ENCODE measurements at regions not wholly inside any gene's neighbourhood (a gene's known extent, or its start where the extent isn't known, plus 50 kb on each side); places are given as distances from the start of the nearest gene placed in this dataset.
"Not testable (repeated sequence)": the region's sequence is repeated elsewhere in the genome, so short reads cannot be mapped to it uniquely, and the experiment has no call there.

GRCh38 chrX:40530509-40530908 lies 50.3 kb upstream of the ATP6AP2 start:
- DNase-seq (ENCODE audit: low spot score), result no peak

- no peak for DNase-seq (ENCODE audit: low spot score)
Measured at GRCh38 chrX:40527543-40527942, 53.2 kb upstream of the ATP6AP2 start.

- no peak for DNase-seq (ENCODE audit: low spot score)
Measured at GRCh38 chrX:40526412-40526811, 54.4 kb upstream of the ATP6AP2 start.

DNA sequence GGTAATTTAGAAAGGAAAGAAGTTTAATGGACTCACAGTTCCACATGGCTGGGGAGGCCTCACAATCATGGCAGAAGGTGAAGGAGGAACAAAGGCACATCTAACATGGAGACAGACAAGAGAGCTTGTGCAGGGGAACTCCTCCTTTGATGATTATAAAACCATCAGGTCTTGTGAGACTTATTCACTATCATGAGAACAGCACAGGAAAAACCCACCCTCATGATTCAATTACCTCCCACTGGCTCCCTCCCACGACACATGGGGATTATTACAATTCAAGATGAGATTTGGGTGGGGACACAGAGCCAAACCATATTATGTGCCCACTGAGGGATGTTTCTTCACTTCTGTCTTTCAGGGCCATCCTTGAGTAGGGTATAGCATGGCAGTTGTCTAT lies 54.9 kb upstream of the ATP6AP2 start:
- not testable (repeated sequence) for DNase-seq (ENCODE audit: low spot score)

GRCh38 chrX:40524423-40524822 lies 56.3 kb upstream of the ATP6AP2 start:
- no peak for DNase-seq (ENCODE audit: low spot score)

DNA sequence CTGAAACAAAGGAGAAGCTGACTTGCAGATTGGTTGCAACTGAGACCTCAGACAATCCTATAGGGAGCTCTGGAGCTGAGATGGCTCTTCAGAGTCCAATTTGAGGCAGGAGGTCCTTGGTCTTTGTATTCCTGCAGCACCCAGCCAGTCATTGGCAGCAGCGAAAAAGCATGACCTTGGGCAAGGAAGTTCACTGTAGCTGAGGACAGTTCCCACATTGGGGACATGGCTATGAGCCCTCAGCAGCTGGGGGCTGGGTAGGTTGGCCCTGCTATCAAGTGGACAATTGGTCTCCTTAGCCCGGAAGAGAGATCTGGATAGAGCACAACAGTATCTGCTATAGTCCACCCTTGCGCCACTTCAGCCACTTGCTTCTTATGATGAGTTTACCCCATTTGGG lies 56.9 kb upstream of the ATP6AP2 start:
- DNase-seq (ENCODE audit: low spot score), result no peak

DNA sequence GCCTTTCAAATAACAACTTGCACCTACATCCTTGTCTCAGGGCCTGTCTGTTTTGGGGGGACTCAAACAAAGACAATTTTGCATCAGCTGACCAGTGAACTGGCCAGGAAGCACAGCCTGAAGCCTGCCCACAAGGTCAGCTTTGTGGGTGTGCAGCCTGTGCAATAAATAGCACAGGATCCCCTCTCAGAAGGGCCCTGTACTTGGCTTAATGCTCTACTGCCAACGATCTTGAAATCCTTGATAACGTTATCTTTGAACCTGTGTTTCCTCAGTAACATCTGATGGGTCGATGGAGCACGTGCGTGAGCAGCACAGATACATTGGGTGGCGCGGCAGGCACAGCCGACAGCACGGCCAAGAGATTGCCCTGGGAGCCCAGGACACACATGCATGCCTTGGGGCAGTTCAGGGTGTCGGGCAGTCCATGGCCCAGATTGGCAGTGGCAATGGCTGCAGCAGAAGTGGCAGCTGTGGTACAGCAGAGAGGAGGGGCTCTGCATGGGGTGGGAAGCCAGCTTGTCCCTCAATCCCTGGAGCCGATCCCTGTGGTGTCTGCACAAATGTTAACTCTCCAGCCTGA lies 58.8 kb upstream of the ATP6AP2 start:
- no peak for DNase-seq (ENCODE audit: low spot score)

DNA sequence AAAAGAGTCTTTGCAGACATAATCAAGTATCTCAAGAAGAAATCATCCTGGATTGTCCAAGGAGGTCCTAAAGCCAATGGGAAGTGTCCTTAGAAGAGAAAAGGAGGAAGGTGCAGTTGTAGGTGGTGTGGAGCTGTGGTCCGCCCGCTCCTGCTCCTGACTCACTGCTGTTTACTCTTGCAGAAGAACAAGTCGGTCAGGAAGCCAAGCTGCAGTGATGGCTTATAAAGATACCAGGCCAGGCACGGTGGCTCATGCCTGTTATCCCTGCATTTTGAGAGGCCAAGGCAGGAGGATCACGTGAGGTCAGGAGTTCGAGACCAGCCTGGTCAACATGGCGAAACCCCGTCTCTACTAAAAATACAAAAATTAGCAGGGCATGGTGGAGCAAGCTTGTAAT lies 66.4 kb upstream of the ATP6AP2 start:
- no peak for DNase-seq (ENCODE audit: low spot score)

GRCh38 chrX:40513835-40514234 lies 66.9 kb upstream of the ATP6AP2 start:
- DNase-seq (ENCODE audit: low spot score), result no peak

- DNase-seq (ENCODE audit: low spot score), result no peak
Measured at GRCh38 chrX:40513012-40513411, 67.8 kb upstream of the ATP6AP2 start.

DNA sequence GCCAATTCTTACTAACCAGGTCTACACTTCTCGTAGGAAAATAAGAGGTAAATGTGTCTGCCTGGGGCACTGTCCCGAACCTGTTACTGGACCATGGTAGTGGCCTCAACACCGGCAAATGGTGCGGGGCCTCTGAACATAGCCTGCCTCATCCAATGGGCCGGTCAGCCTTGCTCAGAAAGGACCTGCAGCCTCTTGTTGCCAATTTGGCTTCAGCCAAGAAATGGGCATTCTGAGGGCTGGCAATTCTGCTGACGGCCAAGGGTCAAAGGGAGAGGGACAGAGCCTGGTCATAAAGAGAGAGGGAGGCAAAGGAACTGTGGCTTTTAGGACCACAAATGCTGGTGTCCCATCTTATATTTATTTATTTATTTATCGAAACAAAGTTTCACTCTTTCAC lies 69.5 kb upstream of the ATP6AP2 start:
- no peak for DNase-seq (ENCODE audit: low spot score)

- DNase-seq (ENCODE audit: low spot score), result no peak
Measured at GRCh38 chrX:40508560-40508959, 72.2 kb upstream of the ATP6AP2 start.

- DNase-seq (ENCODE audit: low spot score), result no peak
Measured at GRCh38 chrX:40506201-40506985, 74.4 kb upstream of the ATP6AP2 start.

GRCh38 chrX:40504801-40505605 lies 75.8 kb upstream of the ATP6AP2 start:
- DNase-seq (ENCODE audit: low spot score), result peak; percentile 26

- no peak for DNase-seq (ENCODE audit: low spot score)
Measured at GRCh38 chrX:40503094-40503493, 77.7 kb upstream of the ATP6AP2 start.

- no peak for DNase-seq (ENCODE audit: low spot score)
Measured at GRCh38 chrX:40502688-40503087, 78.1 kb upstream of the ATP6AP2 start.

GRCh38 chrX:40501164-40501855 lies 79.5 kb upstream of the ATP6AP2 start:
- no peak for DNase-seq (ENCODE audit: low spot score)

GRCh38 chrX:40496728-40497127 lies 84.0 kb upstream of the ATP6AP2 start:
- DNase-seq (ENCODE audit: low spot score), result no peak

GRCh38 chrX:40495659-40496058 lies 85.1 kb upstream of the ATP6AP2 start:
- no peak for DNase-seq (ENCODE audit: low spot score)

DNA sequence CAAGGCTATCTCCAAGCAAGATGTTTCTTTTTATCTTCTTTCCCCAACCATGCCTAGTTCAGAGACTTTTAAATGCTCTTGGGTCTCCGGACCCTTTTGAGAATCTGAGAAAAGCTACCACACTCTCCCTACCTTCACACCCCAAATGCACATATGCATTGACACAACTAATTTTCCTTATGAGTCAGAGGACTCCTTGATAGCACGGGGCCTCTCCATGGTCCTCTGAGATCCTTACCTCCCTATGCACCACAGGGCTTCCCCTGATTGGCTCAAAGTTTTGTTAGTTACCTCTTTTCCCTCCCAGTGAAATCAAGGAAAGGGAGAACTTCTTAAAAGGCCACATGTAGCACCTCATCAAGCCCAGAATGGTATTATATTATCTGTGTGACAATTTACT lies 86.8 kb upstream of the ATP6AP2 start:
- DNase-seq (ENCODE audit: low spot score), result no peak

DNA sequence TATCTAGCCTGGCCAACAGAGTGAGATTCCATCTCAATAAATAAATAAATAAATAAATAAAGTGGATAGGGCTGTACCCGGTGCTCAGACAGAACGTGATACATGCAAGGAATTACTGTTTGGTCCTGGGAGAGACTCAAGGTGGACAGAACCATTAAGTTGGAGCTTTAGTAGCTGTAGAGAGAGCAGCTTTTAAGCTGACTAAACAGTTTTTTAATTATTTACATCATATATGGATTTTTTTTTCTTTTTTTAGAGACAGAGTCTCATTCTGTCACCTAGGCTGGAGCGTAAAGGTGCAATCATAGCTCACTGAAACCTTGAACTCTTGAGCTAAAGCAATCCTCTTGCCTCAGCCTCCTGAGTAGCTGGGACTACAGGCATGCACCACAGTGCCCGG lies 92.5 kb upstream of the ATP6AP2 start:
- DNase-seq (ENCODE audit: low spot score), result no peak

DNA sequence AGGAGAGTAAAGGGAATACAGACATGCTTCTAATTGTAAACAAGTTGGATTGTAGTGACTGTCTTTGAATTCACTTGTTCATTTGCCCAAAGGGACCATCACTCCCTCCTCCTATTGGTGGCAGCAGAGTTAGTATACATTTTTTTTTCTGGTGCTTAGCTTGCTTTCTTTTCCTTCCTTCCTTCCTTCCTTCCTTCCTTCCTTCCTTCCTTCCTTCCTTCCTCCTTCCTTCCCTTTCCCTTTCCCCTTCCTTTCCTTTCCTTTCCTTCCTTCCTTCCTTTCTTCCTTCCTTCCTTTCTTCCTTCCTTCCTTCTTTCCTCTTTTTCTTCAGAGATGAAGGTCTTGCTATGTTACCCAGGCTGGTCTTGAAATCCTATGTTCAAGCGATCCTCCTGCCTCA lies 94.8 kb upstream of the ATP6AP2 start:
- no peak for DNase-seq (ENCODE audit: low spot score)
